HepG2 (cell line): ENCODE measurements at regions not wholly inside any gene's neighbourhood (a gene's known extent, or its start where the extent isn't known, plus 50 kb on each side); places are given as distances from the start of the nearest gene placed in this dataset.

ENCODE experiments used
- CTCF ChIP-seq: sonication (generic); formaldehyde crosslinking; IDR thresholded peaks from 2 replicates; pipeline ENCODE4 v1.5.0; 2020; ENCODE audit warnings: mild to moderate bottlenecking, missing genetic modification reagents, moderate library complexity
- E2F1 ChIP-seq: sonication (generic); formaldehyde crosslinking; IDR thresholded peaks from 2 replicates; pipeline ENCODE4 v1.5.0; 2020; ENCODE audit warnings: missing genetic modification reagents
- PHB2 ChIP-seq: fragments of 450-650 bp; IDR thresholded peaks from 2 replicates; pipeline ENCODE4 v1.6.1; 2018; ENCODE audit not compliant: partially characterized antibody
- SP1 ChIP-seq, 2 experiments: fragments of 450-650 bp in 1 of 2; sonication (generic) in 1 of 2; formaldehyde crosslinking in 1 of 2; IDR thresholded peaks; 2 replicates each; pipeline versions ENCODE4 v1.4.0 to v1.6.1; 2016 to 2020; ENCODE audit warnings: missing genetic modification reagents in 1 of 2
- STAT6 ChIP-seq: sonication (generic); formaldehyde crosslinking; IDR thresholded peaks from 2 replicates; pipeline ENCODE4 v1.4.0; 2020; ENCODE audit warnings: missing genetic modification reagents, mild to moderate bottlenecking, borderline replicate concordance
- TAF15 ChIP-seq: fragments of 200-400 bp; formaldehyde crosslinking; IDR thresholded peaks from one replicate; pipeline ENCODE4 v1.6.1; 2018; ENCODE audit warnings: mild to moderate bottlenecking, low read depth, low read length; ENCODE audit not compliant: poor library complexity, severe bottlenecking

GRCh38 chr22:27424319-27424718 lies 377.2 kb downstream of the MN1 start:
- no peak for TF ChIP-seq STAT6 (CRISPR knock-in tag)
- no peak for TF ChIP-seq SP1 (IDR thresholded peaks at IDR 0.05)
- no peak for TF ChIP-seq SP1 (CRISPR knock-in tag; IDR thresholded peaks at IDR 0.05)
- no peak for TF ChIP-seq E2F1 (CRISPR knock-in tag)
- no peak for TF ChIP-seq PHB2
- TF ChIP-seq CTCF (CRISPR knock-in tag): no peak
- TF ChIP-seq TAF15: no peak
